Prostate gland (tissue), 2 donors: ENCODE measurements at regions not wholly inside any gene's neighbourhood (a gene's known extent, or its start where the extent isn't known, plus 50 kb on each side); places are given as distances from the start of the nearest gene placed in this dataset.

Source experiments
- POLR2A ChIP-seq: fragments of 450-650 bp; IDR thresholded peaks from one replicate; pipeline ENCODE4 v1.6.1; 2016; ENCODE audit warnings: antibody characterized with exemption, mild to moderate bottlenecking
- TF ChIP-seq, protein P1 (sequence below), 4 experiments: fragments of 200-600 bp in 2 of 4; fragments of 450-650 bp in 2 of 4; sonication (generic) in 2 of 4; IDR thresholded peaks; 1 replicate in 3 of 4; 2 replicates in 1 of 4; pipeline ENCODE4 v1.5.1; 2016 to 2019; ENCODE audit warnings: antibody characterized with exemption in 4 of 4, mild to moderate bottlenecking in 2 of 4, moderate library complexity in 2 of 4

- TF ChIP-seq, protein P1, sequence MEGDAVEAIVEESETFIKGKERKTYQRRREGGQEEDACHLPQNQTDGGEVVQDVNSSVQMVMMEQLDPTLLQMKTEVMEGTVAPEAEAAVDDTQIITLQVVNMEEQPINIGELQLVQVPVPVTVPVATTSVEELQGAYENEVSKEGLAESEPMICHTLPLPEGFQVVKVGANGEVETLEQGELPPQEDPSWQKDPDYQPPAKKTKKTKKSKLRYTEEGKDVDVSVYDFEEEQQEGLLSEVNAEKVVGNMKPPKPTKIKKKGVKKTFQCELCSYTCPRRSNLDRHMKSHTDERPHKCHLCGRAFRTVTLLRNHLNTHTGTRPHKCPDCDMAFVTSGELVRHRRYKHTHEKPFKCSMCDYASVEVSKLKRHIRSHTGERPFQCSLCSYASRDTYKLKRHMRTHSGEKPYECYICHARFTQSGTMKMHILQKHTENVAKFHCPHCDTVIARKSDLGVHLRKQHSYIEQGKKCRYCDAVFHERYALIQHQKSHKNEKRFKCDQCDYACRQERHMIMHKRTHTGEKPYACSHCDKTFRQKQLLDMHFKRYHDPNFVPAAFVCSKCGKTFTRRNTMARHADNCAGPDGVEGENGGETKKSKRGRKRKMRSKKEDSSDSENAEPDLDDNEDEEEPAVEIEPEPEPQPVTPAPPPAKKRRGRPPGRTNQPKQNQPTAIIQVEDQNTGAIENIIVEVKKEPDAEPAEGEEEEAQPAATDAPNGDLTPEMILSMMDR (IDR thresholded peaks at IDR 0.05): no peak
- TF ChIP-seq POLR2A: no peak
Measured at GRCh38 chr1:208349694-208350330, 105.6 kb upstream of the PLXNA2 start.
